ENCODE measurements at regions not wholly inside any gene's neighbourhood (a gene's known extent, or its start where the extent isn't known, plus 50 kb on each side); places are given as distances from the start of the nearest gene placed in this dataset.
A peak's percentile ranks its signal among the peaks of the same experiment; 100 is the strongest.

DNA sequence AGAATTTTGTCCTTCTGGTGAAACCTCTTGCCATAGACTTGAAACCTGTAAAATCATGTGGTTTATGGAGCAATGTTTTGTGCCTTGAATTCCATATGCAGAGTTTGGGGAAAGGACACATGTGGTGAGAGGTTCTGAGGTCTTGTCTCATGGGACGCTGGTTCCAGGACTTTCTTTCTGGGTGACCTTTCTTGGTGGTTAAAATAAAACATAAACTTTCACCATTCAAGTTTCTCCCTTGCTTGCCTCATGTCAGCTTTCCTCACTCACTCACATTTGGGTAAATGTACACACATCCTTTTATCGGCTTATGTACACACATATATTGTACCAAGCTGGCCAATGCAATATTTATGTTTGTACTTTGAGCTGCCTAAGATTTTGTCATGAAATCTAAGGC lies 144.9 kb upstream of the CELF2 start:
- DNase-seq (ENCODE audit: low read depth): peak; percentile 73
- H3K4me3 ChIP-seq (ENCODE audit: low read depth, low read length): no peak overlapping the region
- TF ChIP-seq, protein P1, sequence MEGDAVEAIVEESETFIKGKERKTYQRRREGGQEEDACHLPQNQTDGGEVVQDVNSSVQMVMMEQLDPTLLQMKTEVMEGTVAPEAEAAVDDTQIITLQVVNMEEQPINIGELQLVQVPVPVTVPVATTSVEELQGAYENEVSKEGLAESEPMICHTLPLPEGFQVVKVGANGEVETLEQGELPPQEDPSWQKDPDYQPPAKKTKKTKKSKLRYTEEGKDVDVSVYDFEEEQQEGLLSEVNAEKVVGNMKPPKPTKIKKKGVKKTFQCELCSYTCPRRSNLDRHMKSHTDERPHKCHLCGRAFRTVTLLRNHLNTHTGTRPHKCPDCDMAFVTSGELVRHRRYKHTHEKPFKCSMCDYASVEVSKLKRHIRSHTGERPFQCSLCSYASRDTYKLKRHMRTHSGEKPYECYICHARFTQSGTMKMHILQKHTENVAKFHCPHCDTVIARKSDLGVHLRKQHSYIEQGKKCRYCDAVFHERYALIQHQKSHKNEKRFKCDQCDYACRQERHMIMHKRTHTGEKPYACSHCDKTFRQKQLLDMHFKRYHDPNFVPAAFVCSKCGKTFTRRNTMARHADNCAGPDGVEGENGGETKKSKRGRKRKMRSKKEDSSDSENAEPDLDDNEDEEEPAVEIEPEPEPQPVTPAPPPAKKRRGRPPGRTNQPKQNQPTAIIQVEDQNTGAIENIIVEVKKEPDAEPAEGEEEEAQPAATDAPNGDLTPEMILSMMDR (IDR thresholded peaks at IDR 0.05; ENCODE audit: insufficient read depth, low read depth, low read length): no peak

DNA sequence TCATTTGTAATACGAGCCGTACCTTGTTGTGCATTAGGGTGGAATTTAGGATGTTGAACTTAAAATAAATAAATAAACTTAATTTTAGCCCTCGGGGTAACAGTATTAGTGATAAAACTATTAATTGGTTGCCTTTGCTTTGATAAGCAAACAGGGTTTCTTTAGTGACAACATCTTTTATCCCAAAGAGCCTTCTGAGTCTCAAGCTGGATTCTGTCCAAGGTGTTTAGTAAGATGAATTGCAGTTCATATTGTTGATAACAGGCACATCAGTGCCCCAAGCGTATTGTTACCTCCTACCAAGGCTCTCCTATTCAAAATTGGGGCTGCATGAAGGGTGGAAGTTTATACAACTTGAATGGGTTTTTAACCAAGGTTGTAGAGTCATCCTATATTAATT lies 144.4 kb upstream of the CELF2 start:
- no peak for DNase-seq (ENCODE audit: low read depth)
- no peak overlapping the region for H3K4me3 ChIP-seq (ENCODE audit: low read depth, low read length)
- TF ChIP-seq, protein P1 (IDR thresholded peaks at IDR 0.05; ENCODE audit: insufficient read depth, low read depth, low read length): no peak

DNA sequence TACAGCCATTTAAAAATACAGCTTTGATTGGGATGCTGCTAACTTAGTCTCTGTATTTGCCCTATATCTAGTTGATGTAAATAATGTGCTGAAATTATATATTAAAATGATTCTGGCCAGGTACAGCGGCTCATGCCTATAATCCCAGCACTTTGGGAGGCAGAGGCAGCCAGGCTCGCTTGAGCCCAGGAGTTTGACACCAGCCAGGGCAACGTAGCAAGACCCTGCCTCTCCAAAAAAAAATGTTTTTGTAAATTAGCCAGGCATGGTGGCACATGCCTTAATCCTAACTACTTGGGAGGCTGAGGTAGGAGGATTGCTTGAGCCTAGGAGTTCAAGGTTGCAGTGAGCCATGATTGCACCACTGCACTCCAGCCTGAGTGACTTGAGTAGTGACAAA lies 143.8 kb upstream of the CELF2 start:
- no peak for DNase-seq (ENCODE audit: low read depth)
- H3K4me3 ChIP-seq (ENCODE audit: low read depth, low read length): no peak overlapping the region
- TF ChIP-seq, protein P1 (IDR thresholded peaks at IDR 0.05; ENCODE audit: insufficient read depth, low read depth, low read length): no peak

DNA sequence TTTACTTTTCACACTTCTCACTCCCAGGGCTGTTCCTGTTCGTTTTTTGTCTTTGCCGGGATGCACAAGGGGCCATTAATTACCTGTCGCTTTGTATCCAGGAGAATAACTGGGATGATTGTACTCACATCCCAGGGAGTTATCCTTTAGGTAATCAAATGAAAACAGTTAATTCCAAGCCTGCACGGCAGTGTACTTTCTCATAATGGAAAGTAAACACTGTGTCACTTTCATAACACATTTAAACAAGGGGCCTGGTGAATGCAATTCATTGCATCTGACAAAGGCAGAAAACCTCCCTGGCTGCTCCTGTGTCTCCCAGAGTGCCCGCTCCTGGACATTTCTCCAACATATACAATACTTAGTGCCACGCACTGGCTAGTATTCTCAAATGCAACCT lies 138.7 kb upstream of the CELF2 start:
- no peak for DNase-seq (ENCODE audit: low read depth)
- TF ChIP-seq, protein P1 (IDR thresholded peaks at IDR 0.05; ENCODE audit: insufficient read depth, low read depth, low read length): no peak
- H3K4me3 ChIP-seq (ENCODE audit: low read depth, low read length): no peak overlapping the region

DNA sequence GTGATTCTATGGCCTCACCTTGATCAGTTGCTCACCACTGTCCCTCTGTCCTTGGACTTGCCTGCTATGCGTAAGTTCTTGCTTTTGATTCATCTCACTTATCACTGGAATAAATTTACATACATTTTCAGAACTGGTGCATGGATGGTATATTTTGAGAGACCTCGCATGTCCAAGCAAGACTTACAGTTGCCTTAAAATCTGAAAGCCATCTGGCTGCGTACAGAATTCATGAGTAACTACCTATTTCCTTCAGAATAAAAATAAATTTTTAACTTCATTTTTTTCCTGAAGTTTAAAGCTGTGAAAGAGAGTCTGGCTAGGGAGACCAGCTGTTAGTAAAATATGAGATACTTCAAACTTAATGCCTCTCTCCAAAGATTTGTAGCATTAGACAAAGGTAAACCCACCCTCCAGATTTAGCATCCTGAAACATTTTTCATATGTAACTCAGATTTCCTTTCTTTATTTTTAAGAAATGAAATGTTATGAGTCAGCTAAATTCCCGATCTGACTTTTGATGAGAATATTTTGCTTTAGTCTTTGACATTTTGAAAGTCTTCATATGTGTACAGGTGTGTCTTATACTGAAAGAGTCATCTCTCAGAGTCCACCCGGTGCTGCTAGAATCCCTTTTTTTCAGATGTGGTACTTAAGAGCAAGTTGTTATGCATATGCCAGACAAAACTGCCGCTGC lies 136.4 kb upstream of the CELF2 start:
- DNase-seq (ENCODE audit: low read depth): no peak
- TF ChIP-seq, protein P1 (IDR thresholded peaks at IDR 0.05; ENCODE audit: insufficient read depth, low read depth, low read length): no peak
- no peak overlapping the region for H3K4me3 ChIP-seq (ENCODE audit: low read depth, low read length)

DNA sequence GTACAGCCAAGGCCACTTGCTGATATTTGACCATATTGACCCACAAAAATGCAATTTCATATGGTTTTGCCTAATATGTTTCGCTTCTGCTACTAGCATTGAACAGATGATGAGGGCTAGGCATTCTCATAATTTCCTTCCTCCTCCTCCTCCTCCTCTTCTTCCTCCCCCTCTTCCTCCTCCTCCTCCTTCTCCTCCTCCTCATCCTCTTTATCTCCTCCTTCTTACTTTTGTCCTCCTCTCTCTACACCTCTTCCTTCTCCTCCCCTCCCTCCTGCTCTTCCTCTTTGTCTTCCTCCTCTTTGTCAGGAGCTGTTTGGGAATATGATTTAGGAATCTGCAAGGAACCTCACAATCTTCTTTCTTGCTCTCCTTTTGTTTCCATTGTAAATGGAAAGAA lies 133.9 kb upstream of the CELF2 start:
- no peak overlapping the region for H3K4me3 ChIP-seq (ENCODE audit: low read depth, low read length)
- no peak for DNase-seq (ENCODE audit: low read depth)
- TF ChIP-seq, protein P1 (IDR thresholded peaks at IDR 0.05; ENCODE audit: insufficient read depth, low read depth, low read length): no peak
